ENCODE measurements at regions not wholly inside any gene's neighbourhood (a gene's known extent, or its start where the extent isn't known, plus 50 kb on each side); places are given as distances from the start of the nearest gene placed in this dataset.

DNA sequence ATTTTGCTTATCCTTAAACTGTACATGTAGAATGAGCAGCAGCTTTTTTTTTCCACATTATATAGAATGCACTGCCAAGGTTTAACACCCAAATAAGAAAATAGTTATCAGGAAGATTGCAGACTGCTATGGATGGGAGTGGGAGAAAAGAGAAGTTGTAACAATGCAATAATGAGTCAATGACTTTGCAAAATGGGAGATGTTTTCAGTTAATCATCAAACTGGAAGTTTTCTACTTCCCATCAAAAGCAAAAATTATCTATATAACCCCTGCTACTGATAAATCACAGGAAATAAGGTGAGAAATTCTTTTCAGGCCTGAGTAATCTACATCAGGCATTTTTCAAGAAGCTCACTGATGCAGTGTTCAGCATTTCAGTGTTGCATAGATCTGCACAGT is 309.1 kb downstream of the GXYLT1 start:
- Mint-ChIP-seq H3K27ac (ENCODE audit: unreplicated experiment) (no peak overlapping the region), H3K4me1 (ENCODE audit: low read depth) (no peaks in the 10 kb centered on the region), H3K27me3 (ENCODE audit: low read depth) (peaks cover 15% of the 10 kb centered on the region), H3K36me3 (ENCODE audit: low read depth) (no peaks in the 10 kb centered on the region), H3K9me3 (ENCODE audit: low read depth) (peaks cover 5% of the 10 kb centered on the region), H3K4me3 (ENCODE audit: unreplicated experiment) (no peak overlapping the region)
- no peak for DNase-seq (ENCODE audit: low spot score)
- TF ChIP-seq, protein P1, sequence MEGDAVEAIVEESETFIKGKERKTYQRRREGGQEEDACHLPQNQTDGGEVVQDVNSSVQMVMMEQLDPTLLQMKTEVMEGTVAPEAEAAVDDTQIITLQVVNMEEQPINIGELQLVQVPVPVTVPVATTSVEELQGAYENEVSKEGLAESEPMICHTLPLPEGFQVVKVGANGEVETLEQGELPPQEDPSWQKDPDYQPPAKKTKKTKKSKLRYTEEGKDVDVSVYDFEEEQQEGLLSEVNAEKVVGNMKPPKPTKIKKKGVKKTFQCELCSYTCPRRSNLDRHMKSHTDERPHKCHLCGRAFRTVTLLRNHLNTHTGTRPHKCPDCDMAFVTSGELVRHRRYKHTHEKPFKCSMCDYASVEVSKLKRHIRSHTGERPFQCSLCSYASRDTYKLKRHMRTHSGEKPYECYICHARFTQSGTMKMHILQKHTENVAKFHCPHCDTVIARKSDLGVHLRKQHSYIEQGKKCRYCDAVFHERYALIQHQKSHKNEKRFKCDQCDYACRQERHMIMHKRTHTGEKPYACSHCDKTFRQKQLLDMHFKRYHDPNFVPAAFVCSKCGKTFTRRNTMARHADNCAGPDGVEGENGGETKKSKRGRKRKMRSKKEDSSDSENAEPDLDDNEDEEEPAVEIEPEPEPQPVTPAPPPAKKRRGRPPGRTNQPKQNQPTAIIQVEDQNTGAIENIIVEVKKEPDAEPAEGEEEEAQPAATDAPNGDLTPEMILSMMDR (IDR thresholded peaks at IDR 0.05): no peak

DNA sequence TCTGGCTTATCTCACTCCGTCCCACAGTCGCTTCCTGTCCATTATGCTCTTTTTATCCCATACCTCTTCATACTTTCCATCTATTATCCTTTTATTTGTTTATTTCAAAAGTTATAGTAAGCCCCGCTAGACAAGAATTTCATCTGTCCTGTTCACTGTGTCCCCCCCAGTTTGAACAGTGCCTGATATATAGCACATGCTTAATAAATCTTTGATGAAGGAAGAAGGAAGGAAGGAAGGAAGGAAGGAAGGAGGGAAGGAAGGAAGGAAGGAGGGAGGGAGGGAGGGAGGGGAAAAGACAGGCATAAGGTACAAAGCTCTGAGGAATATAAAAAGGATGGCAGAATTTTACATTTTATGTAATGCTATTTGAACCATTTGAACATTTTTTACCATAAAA is 324.7 kb downstream of the GXYLT1 start:
- Mint-ChIP-seq H3K36me3 (ENCODE audit: low read depth) (no peaks in the 10 kb centered on the region), H3K27me3 (ENCODE audit: low read depth) (no peaks in the 10 kb centered on the region), H3K4me3 (ENCODE audit: unreplicated experiment) (no peak overlapping the region), H3K9me3 (ENCODE audit: low read depth) (no peaks in the 10 kb centered on the region), H3K4me1 (ENCODE audit: low read depth) (no peaks in the 10 kb centered on the region), H3K27ac (ENCODE audit: unreplicated experiment) (no peak overlapping the region)
- DNase-seq (ENCODE audit: low spot score): no peak
- TF ChIP-seq, protein P1 (IDR thresholded peaks at IDR 0.05): no peak

DNA sequence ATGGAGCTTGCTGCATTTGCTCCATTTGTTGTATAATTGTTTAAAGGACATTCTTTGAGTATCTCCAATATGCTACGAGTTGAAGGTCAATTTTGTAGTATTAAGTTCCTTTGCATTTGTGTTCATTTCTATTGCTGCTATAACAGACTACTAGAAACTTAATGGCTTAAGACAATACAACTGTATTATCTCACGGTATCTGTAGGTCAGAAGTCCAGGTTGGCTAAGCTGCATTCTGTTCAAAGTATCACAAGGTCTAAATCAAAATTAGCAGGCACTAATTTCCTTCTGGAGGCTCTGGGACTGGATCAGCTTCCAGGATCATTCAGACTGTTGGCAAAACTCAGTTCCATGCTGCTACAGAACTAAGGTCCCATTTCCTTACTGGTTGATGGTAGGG is 340.6 kb downstream of the GXYLT1 start:
- TF ChIP-seq, protein P1 (IDR thresholded peaks at IDR 0.05): no peak
- no peak for DNase-seq (ENCODE audit: low spot score)
- Mint-ChIP-seq H3K4me3 (ENCODE audit: unreplicated experiment) (no peak overlapping the region), H3K9me3 (ENCODE audit: low read depth) (peaks cover 17% of the 10 kb centered on the region), H3K4me1 (ENCODE audit: low read depth) (no peaks in the 10 kb centered on the region), H3K36me3 (ENCODE audit: low read depth) (no peaks in the 10 kb centered on the region), H3K27me3 (ENCODE audit: low read depth) (no peaks in the 10 kb centered on the region), H3K27ac (ENCODE audit: unreplicated experiment) (no peak overlapping the region)

DNA sequence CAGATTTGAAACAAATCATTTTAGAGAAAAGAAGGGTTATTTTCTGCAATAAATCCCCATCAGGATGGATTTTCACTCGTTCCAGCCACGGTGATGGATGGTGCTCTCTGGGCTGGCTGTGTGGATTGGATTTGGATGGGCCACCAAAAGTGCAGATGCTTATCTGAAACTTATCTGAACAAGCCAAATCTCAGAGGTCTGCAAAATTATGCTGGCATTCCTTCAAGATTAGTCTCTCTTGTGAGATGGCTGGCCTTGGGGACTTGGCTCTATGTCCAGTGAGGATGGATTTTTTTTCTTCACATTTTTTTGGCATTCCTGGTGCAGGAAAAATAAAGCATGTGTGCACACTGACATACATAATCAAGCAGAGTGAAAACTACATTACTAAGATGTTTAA is 341.9 kb downstream of the GXYLT1 start:
- Mint-ChIP-seq H3K4me1 (ENCODE audit: low read depth) (no peaks in the 10 kb centered on the region), H3K9me3 (ENCODE audit: low read depth) (peaks cover 6% of the 10 kb centered on the region), H3K4me3 (ENCODE audit: unreplicated experiment) (no peak overlapping the region), H3K27me3 (ENCODE audit: low read depth) (no peaks in the 10 kb centered on the region), H3K27ac (ENCODE audit: unreplicated experiment) (no peak overlapping the region), H3K36me3 (ENCODE audit: low read depth) (no peaks in the 10 kb centered on the region)
- DNase-seq (ENCODE audit: low spot score): no peak
- TF ChIP-seq, protein P1 (IDR thresholded peaks at IDR 0.05): no peak

DNA sequence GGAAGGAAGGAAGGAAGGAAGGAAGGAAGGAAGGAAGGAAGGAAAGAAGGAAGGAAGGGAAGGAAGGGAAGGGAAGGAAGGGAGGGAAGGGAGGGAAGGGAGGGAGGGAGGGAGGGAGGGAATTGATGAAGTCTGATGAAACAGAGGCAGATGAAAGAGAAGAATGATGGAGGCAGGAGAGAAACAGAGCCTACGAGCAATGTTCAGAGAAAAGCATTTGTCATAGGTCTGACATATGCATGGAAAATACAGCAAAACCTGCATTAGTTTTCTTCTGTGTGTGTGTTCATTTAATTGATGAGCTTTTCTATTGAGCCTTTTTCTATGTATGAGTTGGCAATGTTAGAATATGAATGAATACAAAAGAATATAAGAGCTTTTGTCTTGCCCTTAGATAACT is 343.4 kb downstream of the GXYLT1 start:
- no peaks in the 10 kb centered on the region for H3K9me3 Mint-ChIP-seq (ENCODE audit: low read depth)
- DNase-seq (ENCODE audit: low spot score): no peak
- no peaks in the 10 kb centered on the region for H3K36me3 Mint-ChIP-seq (ENCODE audit: low read depth)
- H3K4me3 Mint-ChIP-seq (ENCODE audit: unreplicated experiment): no peak overlapping the region
- TF ChIP-seq, protein P1 (IDR thresholded peaks at IDR 0.05): no peak
- no peaks in the 10 kb centered on the region for H3K27me3 Mint-ChIP-seq (ENCODE audit: low read depth)
- H3K4me1 Mint-ChIP-seq (ENCODE audit: low read depth): no peaks in the 10 kb centered on the region
- H3K27ac Mint-ChIP-seq (ENCODE audit: unreplicated experiment): no peak overlapping the region

Measured in chondrocyte (in vitro differentiated cells).